NCI-H1105 treated with DMSO at 0.1 percent for 48 hours (cell line): ENCODE measurements at regions not wholly inside any gene's neighbourhood (a gene's known extent, or its start where the extent isn't known, plus 50 kb on each side); places are given as distances from the start of the nearest gene placed in this dataset.

ENCODE experiments used
- DNase-seq: peaks from one replicate; lab custom pipeline; 2025; lab: John Stamatoyannopoulos, UW

DNA sequence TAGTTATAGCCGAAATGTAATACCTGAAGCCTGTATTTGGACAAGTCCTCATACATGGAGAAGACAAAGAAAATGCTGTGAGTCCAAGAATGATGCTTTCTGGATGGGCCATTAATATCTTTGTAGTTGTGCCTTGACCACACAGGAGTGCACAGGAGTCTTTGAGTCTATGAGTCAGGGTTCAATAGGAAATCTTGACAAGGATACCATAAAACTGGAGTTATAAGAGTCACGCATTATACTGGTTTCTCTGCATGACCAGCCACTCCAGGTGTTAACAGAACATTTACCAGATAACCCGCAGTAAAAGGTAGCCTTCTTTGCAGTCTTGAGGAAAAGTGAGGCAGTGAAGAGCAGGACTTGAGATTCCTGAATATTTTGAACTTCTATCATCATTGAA is 464.6 kb upstream of the PKN2 start:
- no peak for DNase-seq

DNA sequence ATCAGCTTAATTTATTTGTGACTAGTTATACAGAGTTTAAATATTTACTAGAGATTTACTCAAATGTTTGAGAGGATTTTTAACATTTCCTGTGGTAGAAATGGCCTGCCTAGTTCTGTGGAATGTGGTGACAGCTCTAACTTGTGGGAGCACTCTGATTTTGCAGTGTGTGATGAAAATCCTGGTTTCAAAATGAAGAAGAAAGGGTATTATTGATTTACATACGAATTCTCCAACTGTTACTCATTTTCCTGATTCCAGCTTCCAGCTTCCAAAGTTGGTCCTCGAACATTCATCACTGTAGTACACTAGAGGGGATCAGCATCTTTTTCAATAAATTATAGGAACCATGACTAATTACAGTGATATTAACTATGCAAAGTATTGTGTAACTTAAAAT is 462.7 kb upstream of the PKN2 start:
- DNase-seq: no peak

- no peak for DNase-seq
Observed at GRCh38 chr1:88224906-88225305, 459.2 kb upstream of the PKN2 start.

GRCh38 chr1:88228114-88228513 is 456.0 kb upstream of the PKN2 start:
- DNase-seq: no peak

DNA sequence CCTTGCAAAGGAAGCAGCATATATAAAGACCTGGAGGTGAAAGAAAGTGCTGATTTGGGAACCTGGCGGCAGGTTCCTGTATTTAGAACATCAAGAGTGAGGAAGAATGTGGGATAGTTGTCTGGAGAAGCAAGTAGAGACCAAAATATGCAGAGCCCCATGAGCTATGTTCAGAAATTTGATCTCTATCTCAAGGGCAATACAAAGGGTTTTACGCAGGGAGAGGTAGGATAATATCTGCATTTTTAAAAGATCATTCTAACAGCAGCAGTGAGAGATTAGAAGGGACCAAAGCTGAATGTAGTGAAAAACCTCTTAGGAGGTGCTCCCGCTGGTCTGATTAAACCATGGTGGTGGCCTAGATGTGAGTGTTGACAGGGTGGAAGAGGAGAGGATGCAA is 453.9 kb upstream of the PKN2 start:
- DNase-seq: no peak

DNA sequence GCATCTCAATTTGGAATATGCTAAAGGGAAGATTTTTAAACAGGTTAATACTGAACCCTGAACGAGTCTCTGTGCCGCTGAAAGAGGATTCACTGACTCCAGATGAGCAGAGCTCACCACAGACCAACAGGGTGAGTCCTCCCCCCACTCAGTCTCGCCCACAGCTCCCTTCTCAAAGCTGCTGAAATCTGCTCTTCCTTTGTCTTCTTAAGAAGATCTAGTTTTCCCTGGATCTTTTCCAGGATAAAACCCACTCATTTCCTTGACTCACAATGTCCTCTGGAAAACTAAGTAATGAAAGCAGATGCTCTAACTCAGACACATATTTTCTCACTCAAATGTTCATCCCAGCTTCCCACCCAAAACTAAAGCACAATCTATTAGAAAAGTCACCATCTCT is 447.0 kb upstream of the PKN2 start:
- no peak for DNase-seq

GRCh38 chr1:88239205-88239604 is 444.9 kb upstream of the PKN2 start:
- no peak for DNase-seq

DNA sequence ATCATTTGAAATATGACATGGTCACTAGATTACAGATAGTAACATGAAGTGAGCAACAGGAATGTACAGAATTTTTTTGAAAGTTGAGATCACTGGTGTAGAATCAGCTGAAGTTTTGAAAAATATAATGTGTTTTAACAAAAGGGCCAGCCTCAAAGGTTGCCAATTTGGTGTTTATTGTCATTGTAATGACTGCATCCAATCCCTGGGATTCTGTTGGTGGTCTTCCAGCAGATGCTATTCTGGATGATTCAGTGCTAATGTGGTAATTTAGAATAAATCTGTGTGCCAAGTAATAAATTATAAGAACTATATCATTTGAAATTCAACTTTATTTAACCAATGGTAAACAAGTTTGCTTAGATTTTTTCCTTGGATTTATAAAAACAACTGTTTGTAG is 436.4 kb upstream of the PKN2 start:
- DNase-seq: no peak

- no peak for DNase-seq
Observed at GRCh38 chr1:88250915-88251314, 433.2 kb upstream of the PKN2 start.

DNA sequence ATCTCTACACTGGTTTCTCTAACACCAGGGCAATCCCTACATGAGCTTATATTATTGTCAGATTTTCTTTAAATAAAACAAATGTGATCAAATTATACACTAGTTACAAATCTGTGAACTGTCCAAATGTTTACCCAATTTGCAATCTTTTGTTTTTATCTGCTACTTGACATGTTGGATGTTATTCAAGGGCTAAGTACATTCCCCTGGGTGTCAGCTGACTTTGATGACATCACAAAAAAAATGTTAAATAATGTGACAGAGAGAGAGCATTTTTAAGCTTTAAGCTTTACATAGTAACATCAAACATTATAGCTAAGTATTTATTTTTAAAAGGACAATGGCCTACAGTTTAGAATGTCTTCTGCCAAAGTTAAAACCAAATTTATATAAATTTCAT is 431.3 kb upstream of the PKN2 start:
- no peak for DNase-seq

GRCh38 chr1:88265606-88266005 is 418.5 kb upstream of the PKN2 start:
- no peak for DNase-seq

- DNase-seq: no peak
Observed at GRCh38 chr1:88266051-88266450, 418.0 kb upstream of the PKN2 start.

GRCh38 chr1:88272216-88272615 is 411.9 kb upstream of the PKN2 start:
- DNase-seq: no peak

DNA sequence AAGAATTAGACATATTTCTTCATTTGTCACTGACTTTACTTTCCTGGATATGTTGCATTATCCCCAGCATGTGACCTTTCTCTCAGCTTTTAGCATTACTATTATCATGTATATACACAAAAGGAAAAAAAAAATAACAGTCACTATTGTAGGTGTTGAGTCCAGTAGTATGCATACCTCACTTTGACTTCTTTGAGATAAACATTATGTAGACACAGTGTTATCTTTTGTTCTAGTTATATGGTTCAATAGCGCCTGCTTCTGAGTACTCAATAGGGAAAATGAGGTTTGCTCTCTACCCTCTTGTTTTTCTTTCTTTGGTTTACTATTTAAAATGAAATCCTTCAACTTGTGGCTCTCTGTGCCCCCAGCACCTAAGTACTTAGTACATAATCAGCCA is 409.6 kb upstream of the PKN2 start:
- no peak for DNase-seq

GRCh38 chr1:88275259-88275862 is 408.7 kb upstream of the PKN2 start:
- no peak for DNase-seq

GRCh38 chr1:88276163-88276562 is 407.9 kb upstream of the PKN2 start:
- DNase-seq: no peak

DNA sequence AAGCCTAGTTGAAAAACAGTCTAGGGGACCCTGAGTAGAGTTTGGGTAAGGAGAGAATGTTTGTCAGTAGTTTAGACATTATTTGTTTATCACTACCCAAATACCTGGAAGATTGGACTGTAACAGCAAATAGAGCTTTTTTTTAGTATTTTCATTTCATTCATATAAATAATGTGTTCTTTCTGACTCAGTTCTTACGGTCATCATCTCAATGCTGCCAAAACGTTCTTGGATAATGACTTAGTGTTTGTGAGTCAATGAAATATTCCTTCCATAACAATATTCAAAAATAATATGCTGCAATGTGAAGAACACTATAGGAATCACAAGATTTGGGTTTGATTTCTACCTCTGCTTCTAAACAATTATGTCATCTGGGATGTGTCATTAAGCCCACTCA is 400.0 kb upstream of the PKN2 start:
- no peak for DNase-seq

DNA sequence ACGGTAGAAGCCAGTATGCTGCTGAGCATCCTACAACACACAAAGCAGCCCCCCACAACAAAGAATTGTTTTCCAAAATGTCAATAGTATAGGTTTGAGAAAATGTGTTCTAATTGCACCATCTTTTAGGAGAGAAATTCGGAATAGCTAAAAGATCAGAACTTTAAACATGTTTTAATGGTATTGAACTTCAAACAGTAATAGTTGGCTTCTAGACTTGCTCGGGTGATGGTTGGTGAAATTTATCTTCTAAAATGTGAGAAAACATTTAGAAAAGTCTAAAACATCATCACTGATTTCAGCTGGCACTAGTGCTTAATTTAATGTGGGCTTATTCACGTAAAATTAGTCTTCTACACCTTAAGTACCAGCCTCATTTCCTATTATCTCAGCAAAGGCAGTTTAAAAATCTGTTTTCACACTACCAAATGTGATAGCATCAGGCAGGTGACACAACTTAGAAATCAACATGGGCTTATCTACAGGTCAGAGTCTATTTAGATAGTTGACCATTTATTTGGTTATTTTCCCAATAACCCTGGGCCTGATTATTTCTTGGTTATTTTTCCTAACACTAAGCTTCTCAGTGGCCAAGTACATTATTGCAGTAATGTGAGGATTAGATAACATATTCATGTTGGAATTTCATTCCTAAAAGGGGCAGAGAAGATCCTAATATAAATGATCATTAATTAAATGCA is 399.3 kb upstream of the PKN2 start:
- DNase-seq: no peak

DNA sequence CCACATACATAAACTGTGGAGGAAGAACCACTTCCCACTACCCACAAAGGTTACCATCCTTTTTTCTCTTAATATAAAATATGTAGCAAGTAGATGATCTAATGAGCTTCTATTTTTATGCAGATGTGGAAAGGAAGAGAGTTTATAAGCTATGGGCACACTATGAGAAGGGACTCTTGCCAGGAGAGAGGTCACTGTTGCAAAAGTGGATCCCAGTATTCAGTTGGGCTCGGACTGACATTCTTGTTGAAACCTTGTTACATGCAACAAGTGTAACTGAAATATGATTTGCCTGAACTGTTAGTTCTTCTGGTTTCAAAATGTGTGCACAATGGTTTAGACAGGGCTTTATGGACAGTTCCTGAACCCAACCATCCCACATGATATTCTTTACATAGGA is 397.4 kb upstream of the PKN2 start:
- no peak for DNase-seq

DNA sequence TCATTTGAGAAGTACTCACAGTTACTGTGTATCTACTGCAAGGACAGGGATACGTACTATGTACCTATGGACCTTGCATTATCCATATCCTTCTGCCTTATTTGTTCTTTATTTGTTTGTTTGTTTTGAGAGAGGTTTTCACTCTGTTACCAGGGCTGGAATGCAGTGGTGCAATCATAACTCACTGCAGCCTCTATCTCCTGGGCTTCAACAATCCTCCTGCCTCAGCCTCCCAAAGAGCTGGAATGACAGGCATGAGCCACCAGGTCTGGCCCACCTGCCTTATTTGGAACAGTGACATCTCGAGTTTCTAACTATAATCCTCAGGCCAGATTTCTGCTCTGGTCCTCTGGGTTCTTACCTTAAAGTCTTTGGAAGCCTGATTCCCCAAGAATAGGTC is 395.5 kb upstream of the PKN2 start:
- no peak for DNase-seq

DNA sequence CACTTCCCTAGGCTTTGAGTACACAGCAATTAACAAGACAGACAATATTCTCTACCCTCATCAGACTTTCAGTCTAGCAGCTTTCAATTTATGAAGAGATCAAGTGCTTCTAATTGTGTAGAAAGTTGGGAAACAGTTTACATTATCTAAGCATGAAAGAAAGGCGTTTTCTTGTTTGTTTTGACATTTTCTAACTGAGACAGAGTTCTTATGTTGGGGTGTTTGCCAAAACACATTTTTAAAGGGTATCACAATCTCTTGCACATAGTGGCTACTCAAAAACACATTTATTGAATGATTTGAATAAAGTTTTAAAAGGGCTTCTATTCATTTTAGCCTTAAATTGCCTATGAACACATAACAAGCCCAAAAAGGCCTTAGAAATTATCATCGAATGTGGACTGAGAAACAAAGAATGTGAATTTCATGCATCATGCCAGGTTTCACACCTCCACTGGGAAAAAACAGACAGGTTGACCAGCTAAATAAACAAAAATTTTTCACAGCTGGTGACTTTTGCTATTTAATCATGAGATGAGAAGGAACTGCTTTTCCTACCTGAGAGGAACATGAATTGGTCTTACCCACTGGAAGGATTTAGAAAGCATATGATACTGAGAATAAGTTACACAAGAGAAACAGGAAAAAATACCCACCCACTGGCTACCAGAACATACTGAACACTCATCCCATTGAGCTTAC is 394.5 kb upstream of the PKN2 start:
- DNase-seq: no peak

DNA sequence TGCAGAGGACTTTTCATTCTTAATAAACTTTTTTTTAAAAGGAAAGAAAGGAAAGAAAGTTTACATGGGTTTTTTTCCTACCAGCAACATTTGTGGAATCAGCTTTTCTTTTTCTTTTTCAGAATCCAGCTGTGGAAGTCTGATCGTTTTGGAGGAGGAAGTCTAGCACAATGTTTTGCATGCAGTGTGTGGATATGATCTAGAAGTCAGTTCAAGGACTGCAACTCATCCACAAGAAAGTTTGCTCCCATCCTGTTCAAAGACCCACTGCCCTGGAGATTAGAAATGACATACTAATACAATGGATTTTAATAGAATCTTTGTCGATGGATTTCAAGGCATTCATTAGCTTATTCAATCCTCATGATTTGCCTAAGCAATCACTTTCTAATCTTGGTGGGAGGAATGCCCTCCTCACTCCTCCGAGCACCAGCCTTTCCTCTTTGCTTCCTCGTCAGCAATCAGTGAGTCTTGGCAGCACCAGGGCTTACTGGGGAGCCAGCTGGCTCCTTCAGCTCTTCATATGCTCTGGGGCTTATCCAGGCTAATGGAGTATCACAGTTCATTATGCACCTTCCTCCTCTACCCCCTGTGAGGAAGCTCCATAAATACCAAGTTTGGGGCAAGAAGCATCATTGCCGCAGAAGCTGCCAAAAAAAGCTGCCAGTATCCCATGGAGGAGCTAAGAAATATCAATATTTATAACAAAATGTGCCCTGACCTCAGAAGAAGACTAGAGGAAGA is 392.3 kb upstream of the PKN2 start:
- no peak for DNase-seq

GRCh38 chr1:88293691-88294190 is 390.3 kb upstream of the PKN2 start:
- DNase-seq: no peak
